ENCODE measurements at regions not wholly inside any gene's neighbourhood (a gene's known extent, or its start where the extent isn't known, plus 50 kb on each side); places are given as distances from the start of the nearest gene placed in this dataset.

DNA sequence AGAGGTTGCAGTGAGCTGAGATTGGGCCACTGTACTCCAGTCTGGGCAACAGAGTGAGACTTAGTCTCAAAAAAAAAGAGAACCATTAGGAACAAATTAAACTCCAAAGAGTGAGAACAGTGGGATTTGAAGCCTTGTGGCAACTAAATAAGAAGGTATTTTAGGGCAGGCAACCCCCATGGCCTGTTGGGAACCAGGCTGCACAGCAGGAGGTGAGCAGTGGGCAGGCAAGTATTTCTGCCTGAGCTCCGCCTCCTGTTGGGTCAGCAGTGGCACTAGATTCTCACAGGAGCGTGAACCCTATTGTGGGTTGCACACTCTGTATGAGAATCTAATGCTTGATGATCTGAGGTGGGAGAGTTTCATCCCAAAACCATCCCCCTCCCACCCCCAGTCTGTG is 57.6 kb upstream of the MED9 start:
- H3K9ac ChIP-seq (ENCODE audit: low read depth, low read length, poor library complexity, severe bottlenecking) = no peak overlapping the region
- H3K4me2 ChIP-seq (ENCODE audit: low read depth, low read length, poor library complexity, severe bottlenecking) = no peak overlapping the region
- no peak overlapping the region for H2AFZ ChIP-seq (ENCODE audit: low read length)
- H4K20me1 ChIP-seq (ENCODE audit: insufficient read depth, low read length, poor library complexity, severe bottlenecking) = no peaks in the 10 kb centered on the region
- peaks cover 10% of the 10 kb centered on the region; the same call in 1 of the 2 replicates for H3K9me3 ChIP-seq (ENCODE audit: insufficient read depth, low read depth, low read length)
- H3K4me1 ChIP-seq (ENCODE audit: insufficient read depth, low read length, poor library complexity, severe bottlenecking) = peaks cover 45% of the 10 kb centered on the region
- H3K27me3 ChIP-seq (ENCODE audit: insufficient read depth, low read length, poor library complexity, severe bottlenecking) = no peaks in the 10 kb centered on the region
- H3K4me3 ChIP-seq (ENCODE audit: low read length, poor library complexity, severe bottlenecking) = no peak overlapping the region
- TF ChIP-seq, protein P1, sequence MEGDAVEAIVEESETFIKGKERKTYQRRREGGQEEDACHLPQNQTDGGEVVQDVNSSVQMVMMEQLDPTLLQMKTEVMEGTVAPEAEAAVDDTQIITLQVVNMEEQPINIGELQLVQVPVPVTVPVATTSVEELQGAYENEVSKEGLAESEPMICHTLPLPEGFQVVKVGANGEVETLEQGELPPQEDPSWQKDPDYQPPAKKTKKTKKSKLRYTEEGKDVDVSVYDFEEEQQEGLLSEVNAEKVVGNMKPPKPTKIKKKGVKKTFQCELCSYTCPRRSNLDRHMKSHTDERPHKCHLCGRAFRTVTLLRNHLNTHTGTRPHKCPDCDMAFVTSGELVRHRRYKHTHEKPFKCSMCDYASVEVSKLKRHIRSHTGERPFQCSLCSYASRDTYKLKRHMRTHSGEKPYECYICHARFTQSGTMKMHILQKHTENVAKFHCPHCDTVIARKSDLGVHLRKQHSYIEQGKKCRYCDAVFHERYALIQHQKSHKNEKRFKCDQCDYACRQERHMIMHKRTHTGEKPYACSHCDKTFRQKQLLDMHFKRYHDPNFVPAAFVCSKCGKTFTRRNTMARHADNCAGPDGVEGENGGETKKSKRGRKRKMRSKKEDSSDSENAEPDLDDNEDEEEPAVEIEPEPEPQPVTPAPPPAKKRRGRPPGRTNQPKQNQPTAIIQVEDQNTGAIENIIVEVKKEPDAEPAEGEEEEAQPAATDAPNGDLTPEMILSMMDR (conservative IDR thresholded peaks at IDR 0.05; ENCODE audit: low read length) = no peak
- no peak for TF ChIP-seq EZH2phosphoT487 (IDR thresholded peaks at IDR 0.05; ENCODE audit: borderline replicate concordance)
- no peaks in the 10 kb centered on the region for H3K9me2 ChIP-seq (replicated peaks; ENCODE audit: low read depth, low read length)
- H3K79me2 ChIP-seq (ENCODE audit: insufficient read depth, low read length) = no peaks in the 10 kb centered on the region
- no peaks in the 10 kb centered on the region for H3K36me3 ChIP-seq (ENCODE audit: insufficient read depth, low read length)
- no peaks in the 10 kb centered on the region for H3F3A ChIP-seq (ENCODE audit: low read depth)

DNA sequence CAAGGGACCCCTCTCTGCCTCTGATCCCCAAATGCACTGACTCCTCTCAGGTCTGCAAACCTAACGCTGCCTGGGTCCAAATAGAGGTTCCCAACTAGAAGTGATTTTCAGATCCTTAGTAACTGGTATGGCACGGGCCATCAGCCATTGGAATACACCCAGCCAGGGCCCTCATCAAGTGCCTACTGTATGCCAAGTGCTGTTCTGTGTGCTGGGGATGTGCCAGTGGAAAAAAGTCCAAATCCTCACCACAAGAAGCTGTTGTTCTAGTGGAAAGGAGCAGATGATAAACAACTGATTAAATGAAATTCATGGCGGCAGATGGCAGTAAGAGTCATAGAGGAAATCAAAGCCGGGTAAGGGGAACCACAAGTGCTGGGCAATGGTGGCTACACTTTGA is 57.2 kb upstream of the MED9 start:
- peaks cover 45% of the 10 kb centered on the region for H3K4me1 ChIP-seq (ENCODE audit: insufficient read depth, low read length, poor library complexity, severe bottlenecking)
- TF ChIP-seq, protein P1 (conservative IDR thresholded peaks at IDR 0.05; ENCODE audit: low read length) = no peak

DNA sequence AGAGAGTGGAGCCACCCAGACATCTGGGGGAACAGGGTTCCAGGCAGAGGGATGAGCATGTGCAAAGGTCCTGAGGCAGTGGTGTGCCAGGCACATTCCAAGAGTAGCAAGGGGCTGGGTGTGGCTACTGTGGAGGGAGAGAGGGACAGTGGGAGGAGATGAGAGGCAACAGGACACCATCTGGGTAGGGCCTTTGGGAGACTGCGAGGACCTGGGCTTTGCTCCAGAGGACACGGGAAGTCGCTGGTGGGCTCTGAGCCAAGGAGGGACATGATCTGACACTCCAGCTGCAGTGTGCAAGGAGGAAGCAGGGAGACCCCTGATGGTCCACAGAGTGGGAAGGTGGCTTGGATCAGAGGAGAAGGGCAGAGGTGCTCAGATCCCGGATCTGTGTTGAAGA is 56.7 kb upstream of the MED9 start:
- peaks cover 45% of the 10 kb centered on the region for H3K4me1 ChIP-seq (ENCODE audit: insufficient read depth, low read length, poor library complexity, severe bottlenecking)
- H3K4me2 ChIP-seq (ENCODE audit: low read depth, low read length, poor library complexity, severe bottlenecking) = no peak overlapping the region
- no peaks in the 10 kb centered on the region for H4K20me1 ChIP-seq (ENCODE audit: insufficient read depth, low read length, poor library complexity, severe bottlenecking)
- no peaks in the 10 kb centered on the region for H3K27me3 ChIP-seq (ENCODE audit: insufficient read depth, low read length, poor library complexity, severe bottlenecking)
- no peaks in the 10 kb centered on the region for H3K36me3 ChIP-seq (ENCODE audit: insufficient read depth, low read length)
- H2AFZ ChIP-seq (ENCODE audit: low read length) = no peak overlapping the region
- H3K9me3 ChIP-seq (ENCODE audit: insufficient read depth, low read depth, low read length) = peaks cover 19% of the 10 kb centered on the region; the same call in 1 of the 2 replicates
- no peaks in the 10 kb centered on the region for H3K79me2 ChIP-seq (ENCODE audit: insufficient read depth, low read length)
- TF ChIP-seq, protein P1 (conservative IDR thresholded peaks at IDR 0.05; ENCODE audit: low read length) = no peak
- no peak for TF ChIP-seq EZH2phosphoT487 (IDR thresholded peaks at IDR 0.05; ENCODE audit: borderline replicate concordance)
- H3F3A ChIP-seq (ENCODE audit: low read depth) = no peaks in the 10 kb centered on the region
- no peak overlapping the region for H3K4me3 ChIP-seq (ENCODE audit: low read length, poor library complexity, severe bottlenecking)
- H3K9ac ChIP-seq (ENCODE audit: low read depth, low read length, poor library complexity, severe bottlenecking) = no peak overlapping the region
- H3K9me2 ChIP-seq (replicated peaks; ENCODE audit: low read depth, low read length) = no peaks in the 10 kb centered on the region

More for the DNA sequence above, 57.2 kb upstream of the MED9 start:
- Histone ChIP-seq H3K79me2 (ENCODE audit: insufficient read depth, low read length) (no peaks in the 10 kb centered on the region), H3K27me3 (ENCODE audit: insufficient read depth, low read length, poor library complexity, severe bottlenecking) (no peaks in the 10 kb centered on the region), H3K9ac (ENCODE audit: low read depth, low read length, poor library complexity, severe bottlenecking) (no peak overlapping the region), H3K9me2 (replicated peaks; ENCODE audit: low read depth, low read length) (no peaks in the 10 kb centered on the region), H3K4me2 (ENCODE audit: low read depth, low read length, poor library complexity, severe bottlenecking) (no peak overlapping the region), H3F3A (ENCODE audit: low read depth) (no peaks in the 10 kb centered on the region), H4K20me1 (ENCODE audit: insufficient read depth, low read length, poor library complexity, severe bottlenecking) (no peaks in the 10 kb centered on the region), H2AFZ (ENCODE audit: low read length) (no peak overlapping the region), H3K9me3 (ENCODE audit: insufficient read depth, low read depth, low read length) (peaks cover 15% of the 10 kb centered on the region; the same call in 1 of the 2 replicates), H3K36me3 (ENCODE audit: insufficient read depth, low read length) (no peaks in the 10 kb centered on the region), H3K4me3 (ENCODE audit: low read length, poor library complexity, severe bottlenecking) (no peak overlapping the region)

All from Loucy (cell line).